PC-9 (cell line): ENCODE measurements at regions not wholly inside any gene's neighbourhood (a gene's known extent, or its start where the extent isn't known, plus 50 kb on each side); places are given as distances from the start of the nearest gene placed in this dataset.

Experiments
- BruUV-seq: library from RNA; stranded (reverse); fragments of 400-500 nt; replicated peaks from 2 replicates; lab custom pipeline; 2021; lab: Mats Ljungman, UMichigan
- CTCF ChIA-PET: fragments of 300-600 bp; sonication (Branson Sonifier 250); formaldehyde crosslinking; loops from one replicate; lab custom pipeline; 2022; ENCODE audit warnings: antibody characterized with exemption; lab: Charles Lee
- POLR2A ChIA-PET: fragments of 300-600 bp; sonication (Branson Sonifier 250); formaldehyde crosslinking; loops from one replicate; lab custom pipeline; 2022; ENCODE audit warnings: antibody characterized with exemption; ENCODE audit not compliant: unreplicated experiment; lab: Charles Lee
- DNase-seq, 2 experiments: peaks; one replicate each; pipeline versions ENCODE4 v3.0.0 to v3.0.0-alpha.2; 2015 to 2022; ENCODE audit warnings: mixed read lengths in 1 of 2
- H2AFZ ChIP-seq: fragments of 200-600 bp; sonication (generic); 2 replicates; pipeline ENCODE4 v1.8.1; 2017; ENCODE audit warnings: antibody characterized with exemption
- H3F3A ChIP-seq: fragments of 200-600 bp; sonication (generic); 2 replicates; pipeline ENCODE4 v1.8.1; 2017; ENCODE audit warnings: antibody characterized with exemption, mild to moderate bottlenecking, low read depth; ENCODE audit not compliant: insufficient read depth
- H3K27ac ChIP-seq: fragments of 200-600 bp; sonication (generic); 2 replicates; pipeline ENCODE4 v1.6.1; 2016; ENCODE audit warnings: mixed run types
- H3K27me3 ChIP-seq: fragments of 200-600 bp; sonication (generic); 2 replicates; pipeline ENCODE4 v1.6.1; 2016; ENCODE audit warnings: low read depth, mixed run types; ENCODE audit not compliant: insufficient read depth
- H3K36me3 ChIP-seq: fragments of 200-600 bp; sonication (generic); 2 replicates; pipeline ENCODE4 v1.6.1; 2016; ENCODE audit warnings: low read depth, mixed run types
- H3K4me1 ChIP-seq: fragments of 200-600 bp; sonication (generic); replicated peaks from 2 replicates; pipeline ENCODE4 v1.6.1; 2016; ENCODE audit warnings: mixed run types; ENCODE audit not compliant: insufficient read depth
- H3K4me2 ChIP-seq: fragments of 200-600 bp; sonication (generic); 2 replicates; pipeline ENCODE4 v1.6.1; 2017; ENCODE audit warnings: mixed run types
- H3K4me3 ChIP-seq: fragments of 200-600 bp; sonication (generic); 2 replicates; pipeline ENCODE4 v1.6.1; 2016; ENCODE audit warnings: mixed run types
- H3K79me2 ChIP-seq: fragments of 200-600 bp; sonication (generic); 2 replicates; pipeline ENCODE4 v1.6.1; 2017; ENCODE audit warnings: low read depth, mixed run types
- H3K9me2 ChIP-seq: fragments of 200-600 bp; sonication (generic); 2 replicates; pipeline ENCODE4 v1.8.1; 2017; ENCODE audit warnings: mild to moderate bottlenecking; ENCODE audit not compliant: insufficient read depth
- H3K9me3 ChIP-seq: fragments of 200-600 bp; sonication (generic); 2 replicates; pipeline ENCODE4 v1.8.1; 2016; ENCODE audit warnings: low read depth; ENCODE audit not compliant: insufficient read depth
- H4K20me1 ChIP-seq: fragments of 200-600 bp; sonication (generic); 2 replicates; pipeline ENCODE4 v1.8.1; 2017; ENCODE audit not compliant: insufficient read depth
- CTCF ChIP-seq: fragments of 200-600 bp; sonication (generic); conservative IDR thresholded peaks from 2 replicates; pipeline ENCODE4 v1.6.1; 2017; ENCODE audit warnings: mixed run types, antibody characterized with exemption, mild to moderate bottlenecking, moderate library complexity
- EZH2 ChIP-seq: fragments of 200-600 bp; sonication (generic); IDR thresholded peaks from 2 replicates; pipeline ENCODE4 v1.8.0; 2017; ENCODE audit warnings: antibody characterized with exemption, low read depth
- intact Hi-C: fragments of 100-400 bp; cut with micrococcal nuclease; formaldehyde crosslinking; loops from one replicate; pipeline ENCODE4 v1.10.0; 2022; ENCODE audit not compliant: unreplicated experiment

GRCh38 chr4:79682161-79682560, 274.1 kb upstream of the GK2 start:
- Histone ChIP-seq H3K9me2 (no peaks in the 10 kb centered on the region), H3K79me2 (no peaks in the 10 kb centered on the region), H3K27ac (no peak overlapping the region), H3F3A (no peaks in the 10 kb centered on the region), H4K20me1 (no peaks in the 10 kb centered on the region), H3K27me3 (no peaks in the 10 kb centered on the region), H3K4me2 (no peak overlapping the region), H3K36me3 (no peaks in the 10 kb centered on the region), H3K4me1 (no peaks in the 10 kb centered on the region), H2AFZ (no peak overlapping the region), H3K9me3 (no peaks in the 10 kb centered on the region), H3K4me3 (no peak overlapping the region)
- POLR2A ChIA-PET, result no interaction called here
- CTCF ChIA-PET, result no interaction called here
- no peak for TF ChIP-seq EZH2
- TF ChIP-seq CTCF, result no peak
- intact Hi-C loops, result no loop called here
- no peak for DNase-seq
- BruUV-seq, result no TSS peak

- CTCF ChIA-PET, result no interaction called here
- DNase-seq, result no peak
Measured at GRCh38 chr4:79679859-79680258, 271.8 kb upstream of the GK2 start.

GRCh38 chr4:79678472-79679202, 270.6 kb upstream of the GK2 start:
- intact Hi-C loops, result no loop called here
- Histone ChIP-seq H4K20me1 (no peaks in the 10 kb centered on the region), H3K36me3 (no peaks in the 10 kb centered on the region), H3K9me3 (no peaks in the 10 kb centered on the region), H3K79me2 (no peaks in the 10 kb centered on the region), H3K4me3 (no peak overlapping the region), H3K27me3 (no peaks in the 10 kb centered on the region), H3K4me1 (no peaks in the 10 kb centered on the region), H3K27ac (no peak overlapping the region), H2AFZ (no peak overlapping the region), H3K9me2 (no peaks in the 10 kb centered on the region), H3F3A (no peaks in the 10 kb centered on the region), H3K4me2 (no peak overlapping the region)
- DNase-seq, result no peak
- ChIA-PET CTCF (no interaction called here), POLR2A (no interaction called here)
- TF ChIP-seq EZH2 (no peak), CTCF (no peak)
- BruUV-seq, result no TSS peak

More at GRCh38 chr4:79679859-79680258, 271.8 kb upstream of the GK2 start:
- intact Hi-C loops, result no loop called here
- H3K79me2 ChIP-seq, result no peaks in the 10 kb centered on the region
- no peak overlapping the region for H2AFZ ChIP-seq
- no peaks in the 10 kb centered on the region for H3K4me1 ChIP-seq
- H3K9me2 ChIP-seq, result no peaks in the 10 kb centered on the region
- H3K36me3 ChIP-seq, result no peaks in the 10 kb centered on the region
- H3K9me3 ChIP-seq, result no peaks in the 10 kb centered on the region
- H4K20me1 ChIP-seq, result no peaks in the 10 kb centered on the region
- no peak overlapping the region for H3K4me3 ChIP-seq
- H3K4me2 ChIP-seq, result no peak overlapping the region
- no peak for TF ChIP-seq CTCF
- TF ChIP-seq EZH2, result no peak
- no peaks in the 10 kb centered on the region for H3K27me3 ChIP-seq
- H3F3A ChIP-seq, result no peaks in the 10 kb centered on the region
- no TSS peak for BruUV-seq
- POLR2A ChIA-PET, result no interaction called here
- H3K27ac ChIP-seq, result no peak overlapping the region
